PC-9 (cell line): ENCODE measurements at regions not wholly inside any gene's neighbourhood (a gene's known extent, or its start where the extent isn't known, plus 50 kb on each side); places are given as distances from the start of the nearest gene placed in this dataset.

Experiments used
- EZH2 ChIP-seq: fragments of 200-600 bp; sonication (generic); IDR thresholded peaks from 2 replicates; pipeline ENCODE4 v1.8.0; 2017; ENCODE audit warnings: antibody characterized with exemption, low read depth
- TF ChIP-seq, protein P1 (sequence below): fragments of 200-600 bp; sonication (generic); conservative IDR thresholded peaks from 2 replicates; pipeline ENCODE4 v1.6.1; 2017; ENCODE audit warnings: mixed run types, antibody characterized with exemption, mild to moderate bottlenecking, moderate library complexity

DNA sequence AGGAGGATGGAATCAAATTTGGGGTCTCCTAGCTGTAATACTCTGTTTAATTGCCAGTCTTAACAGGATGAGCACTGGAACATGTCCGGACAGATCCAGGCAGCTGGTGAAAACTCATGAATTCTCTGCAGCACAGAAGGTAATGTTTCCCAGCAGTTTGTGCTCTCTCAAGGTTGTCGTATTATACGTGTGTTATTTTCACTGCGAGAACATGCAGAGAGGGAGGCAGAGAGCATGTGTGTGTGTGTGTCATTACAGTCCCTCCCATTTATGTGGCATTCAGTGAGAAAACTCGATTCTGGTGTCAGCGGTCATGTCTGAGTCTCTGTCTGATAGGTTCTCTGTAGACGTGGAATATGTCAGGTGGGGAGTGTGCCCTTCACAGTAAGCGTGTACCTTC is 150.2 kb upstream of the POU3F3 start:
- no peak for TF ChIP-seq EZH2
- TF ChIP-seq, protein P1, sequence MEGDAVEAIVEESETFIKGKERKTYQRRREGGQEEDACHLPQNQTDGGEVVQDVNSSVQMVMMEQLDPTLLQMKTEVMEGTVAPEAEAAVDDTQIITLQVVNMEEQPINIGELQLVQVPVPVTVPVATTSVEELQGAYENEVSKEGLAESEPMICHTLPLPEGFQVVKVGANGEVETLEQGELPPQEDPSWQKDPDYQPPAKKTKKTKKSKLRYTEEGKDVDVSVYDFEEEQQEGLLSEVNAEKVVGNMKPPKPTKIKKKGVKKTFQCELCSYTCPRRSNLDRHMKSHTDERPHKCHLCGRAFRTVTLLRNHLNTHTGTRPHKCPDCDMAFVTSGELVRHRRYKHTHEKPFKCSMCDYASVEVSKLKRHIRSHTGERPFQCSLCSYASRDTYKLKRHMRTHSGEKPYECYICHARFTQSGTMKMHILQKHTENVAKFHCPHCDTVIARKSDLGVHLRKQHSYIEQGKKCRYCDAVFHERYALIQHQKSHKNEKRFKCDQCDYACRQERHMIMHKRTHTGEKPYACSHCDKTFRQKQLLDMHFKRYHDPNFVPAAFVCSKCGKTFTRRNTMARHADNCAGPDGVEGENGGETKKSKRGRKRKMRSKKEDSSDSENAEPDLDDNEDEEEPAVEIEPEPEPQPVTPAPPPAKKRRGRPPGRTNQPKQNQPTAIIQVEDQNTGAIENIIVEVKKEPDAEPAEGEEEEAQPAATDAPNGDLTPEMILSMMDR: no peak
